GM12865 (cell line): ENCODE measurements at regions not wholly inside any gene's neighbourhood (a gene's known extent, or its start where the extent isn't known, plus 50 kb on each side); places are given as distances from the start of the nearest gene placed in this dataset.
A peak's percentile ranks its signal among the peaks of the same experiment; 100 is the strongest.

Experiments used
- DNase-seq: peaks from one replicate; pipeline ENCODE4 v3.0.0; 2010; ENCODE audit warnings: low read depth
- H3K4me3 ChIP-seq: 2 replicates; pipeline ENCODE4 v1.5.1; 2011; ENCODE audit warnings: mild to moderate bottlenecking, low read depth, low read length, control low read depth
- CTCF ChIP-seq: IDR thresholded peaks from 2 replicates; pipeline ENCODE4 v1.5.1; 2011; ENCODE audit warnings: low read length, control low read depth, low read depth, inconsistent platforms; ENCODE audit not compliant: insufficient read depth; ENCODE audit errors: missing control alignments

- peak; percentile 9 for DNase-seq
- H3K4me3 ChIP-seq = no peak overlapping the region
- peak; percentile 15 for TF ChIP-seq CTCF
Observed at GRCh38 chr13:59261928-59262488, 901.7 kb downstream of the DIAPH3 start.

DNA sequence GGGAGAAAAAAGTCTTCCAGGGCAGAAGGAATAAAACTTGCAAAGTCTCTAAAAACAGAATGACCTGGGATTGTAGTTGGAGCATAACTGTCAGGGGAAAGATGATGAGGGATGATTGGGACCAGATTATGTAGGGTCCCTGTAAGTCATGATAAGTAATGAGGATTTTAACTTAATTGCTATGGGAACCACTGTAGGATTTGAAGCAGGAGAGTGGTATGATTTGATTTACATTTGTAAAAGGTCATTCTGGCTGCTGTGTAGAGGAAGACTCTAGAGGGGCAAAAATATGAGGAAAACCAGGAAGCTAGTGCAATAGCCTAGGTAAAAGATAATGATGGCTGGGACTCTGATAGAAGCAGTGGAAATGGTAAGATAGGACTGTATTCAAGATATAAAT is 900.2 kb downstream of the DIAPH3 start:
- no peak for DNase-seq
- no peak for TF ChIP-seq CTCF
- H3K4me3 ChIP-seq = no peak overlapping the region

DNA sequence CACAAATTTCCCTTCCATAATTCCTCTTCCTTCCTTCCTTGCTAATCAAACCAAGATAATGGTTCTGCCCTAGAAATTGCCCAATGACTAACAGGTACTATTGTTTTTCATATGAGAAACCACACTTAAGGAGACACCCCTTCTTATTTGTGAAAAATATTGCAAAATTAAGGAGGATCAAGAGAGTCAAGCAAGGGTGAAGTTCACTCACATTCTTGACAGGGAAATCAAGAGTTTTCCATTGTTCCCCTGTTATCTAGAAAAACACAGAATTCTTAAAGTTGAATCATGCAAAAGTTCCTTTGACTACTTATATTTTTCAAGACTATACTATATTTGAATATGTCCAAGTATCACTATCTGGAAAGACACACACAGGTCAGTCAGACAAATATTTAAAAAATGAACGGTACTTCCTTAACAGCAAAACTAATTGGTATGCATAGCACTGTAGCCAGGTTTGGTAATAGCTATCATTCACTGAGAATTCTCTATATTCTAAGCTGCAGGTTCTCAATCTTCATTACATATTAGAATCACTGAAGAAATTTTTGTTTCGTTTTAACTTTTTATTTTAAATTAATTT is 897.2 kb downstream of the DIAPH3 start:
- no peak for DNase-seq
- H3K4me3 ChIP-seq = no peak overlapping the region
- TF ChIP-seq CTCF = no peak

- H3K4me3 ChIP-seq = no peak overlapping the region
- TF ChIP-seq CTCF = no peak
- DNase-seq = no peak
Observed at GRCh38 chr13:59269476-59269875, 894.3 kb downstream of the DIAPH3 start.

DNA sequence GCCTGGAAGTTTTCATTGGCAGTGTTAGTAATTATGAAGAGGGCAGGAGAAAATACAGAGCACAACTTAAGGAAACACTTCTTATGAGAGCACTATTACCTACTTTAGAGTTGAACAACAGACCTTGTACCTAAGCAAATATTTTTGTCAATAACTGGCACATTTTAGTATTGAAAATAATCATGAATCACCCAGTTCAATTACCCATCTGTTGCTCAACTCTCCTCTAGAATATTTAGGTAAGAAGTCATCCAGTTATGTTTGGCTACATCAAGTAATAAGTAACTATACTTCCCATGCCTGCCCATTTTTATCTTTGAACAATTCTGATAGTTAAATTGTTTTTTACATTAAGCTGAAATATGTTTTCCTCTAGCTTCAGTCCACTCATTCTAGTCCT is 893.4 kb downstream of the DIAPH3 start:
- H3K4me3 ChIP-seq = no peak overlapping the region
- no peak for DNase-seq
- TF ChIP-seq CTCF = no peak

DNA sequence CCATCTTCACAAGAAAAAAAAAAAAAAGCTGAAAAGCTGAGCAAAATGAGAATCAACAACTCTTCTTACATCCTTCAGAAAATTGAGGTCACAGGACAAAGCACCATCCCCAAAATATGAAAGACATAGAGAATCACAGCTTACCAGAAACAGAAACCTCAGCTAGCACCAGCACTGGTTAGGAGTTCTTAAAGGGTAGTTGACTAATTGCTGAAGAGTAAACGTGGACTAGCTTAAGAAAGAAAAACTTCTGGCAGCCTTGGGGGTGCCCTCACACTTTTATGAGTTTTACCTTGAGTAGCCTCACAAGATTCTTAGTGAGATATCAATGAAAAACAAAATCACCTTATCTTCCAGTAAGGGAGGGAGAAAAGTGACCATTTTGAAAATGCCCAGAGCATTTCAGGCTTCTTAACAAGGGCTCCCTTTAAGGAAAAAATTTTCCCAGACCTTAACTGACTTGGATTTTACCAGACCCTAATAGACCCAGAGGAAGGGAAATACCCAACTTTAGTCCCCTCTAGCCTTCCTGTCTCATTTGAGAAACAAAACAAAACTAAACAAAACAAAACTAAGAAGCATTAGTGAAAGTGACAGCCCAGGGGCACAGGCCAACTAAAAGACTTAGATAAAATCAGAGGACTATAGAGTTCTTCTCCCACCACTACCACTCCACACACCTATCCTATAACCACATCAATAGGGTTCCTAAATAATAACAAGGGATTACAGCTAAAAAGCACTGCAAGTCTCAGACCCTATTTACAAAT is 888.6 kb downstream of the DIAPH3 start:
- TF ChIP-seq CTCF = no peak
- H3K4me3 ChIP-seq = no peak overlapping the region
- peak; percentile 54 for DNase-seq
